ENCODE measurements at regions not wholly inside any gene's neighbourhood (a gene's known extent, or its start where the extent isn't known, plus 50 kb on each side); places are given as distances from the start of the nearest gene placed in this dataset.

DNA sequence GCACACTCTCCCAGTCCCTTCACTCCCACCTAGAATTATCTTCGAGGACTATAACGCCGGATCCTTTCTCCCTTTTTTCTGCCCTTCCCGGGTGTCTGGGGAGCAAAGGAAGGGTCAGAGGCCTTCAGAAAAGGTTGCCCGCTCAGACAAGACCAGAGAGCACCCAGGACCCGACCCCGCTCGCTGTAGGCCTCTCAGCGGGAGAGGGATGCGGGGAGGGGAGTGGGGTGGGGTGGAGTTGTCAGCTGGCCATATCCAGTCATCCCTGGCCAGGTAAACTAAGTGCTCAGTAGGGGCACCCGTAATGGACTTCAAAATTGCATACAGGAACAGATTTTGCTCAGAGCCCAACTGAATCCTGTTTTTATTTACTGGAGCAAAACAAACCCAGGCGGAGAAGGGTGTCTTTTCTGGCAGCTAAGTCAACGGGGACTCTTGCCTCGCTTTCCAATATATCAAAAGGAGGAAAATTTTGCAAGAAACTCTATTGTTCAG is 65.0 kb downstream of the NOL4 start:
- DNase-seq, result no peak

DNA sequence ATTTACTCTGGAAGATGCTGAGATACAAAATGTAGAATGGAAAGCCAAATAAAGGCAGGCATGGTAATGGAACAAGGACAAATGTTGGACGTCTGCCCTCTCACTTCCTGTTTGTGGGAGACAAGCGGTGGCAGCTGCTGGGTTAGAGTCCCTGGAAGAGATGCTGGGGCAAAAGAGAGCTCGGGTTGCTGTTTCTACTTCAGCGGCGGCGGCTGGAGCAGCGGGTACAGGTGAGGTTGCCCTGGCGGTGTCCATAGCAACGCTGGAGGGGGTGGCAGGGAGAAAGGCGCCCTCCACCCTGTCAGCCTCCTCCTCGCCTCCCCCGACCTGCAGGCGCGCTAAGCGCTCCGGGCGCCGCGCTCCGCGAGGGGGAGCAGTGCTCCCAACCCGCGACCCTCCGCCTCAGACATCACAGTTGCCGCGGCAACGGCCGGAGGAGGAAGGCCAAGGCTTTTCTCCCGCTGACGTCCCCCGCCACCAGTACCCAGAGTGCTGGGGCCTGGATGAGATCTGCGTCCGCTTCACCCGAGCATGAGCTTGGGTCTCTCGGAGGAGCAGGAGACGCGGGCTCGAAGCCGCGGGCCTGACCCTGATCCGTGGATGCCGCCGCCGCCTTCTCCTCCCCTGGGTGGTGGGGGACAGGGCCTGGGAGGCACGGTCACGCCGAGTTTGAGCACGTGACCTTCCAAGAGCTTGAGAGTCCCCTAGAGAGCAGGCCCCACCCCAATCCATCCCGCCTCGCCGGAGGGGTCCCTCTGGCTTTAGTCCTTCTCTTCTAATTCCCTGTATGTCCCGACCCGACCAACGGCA is 65.6 kb downstream of the NOL4 start:
- peak; percentile 37 for DNase-seq

DNA sequence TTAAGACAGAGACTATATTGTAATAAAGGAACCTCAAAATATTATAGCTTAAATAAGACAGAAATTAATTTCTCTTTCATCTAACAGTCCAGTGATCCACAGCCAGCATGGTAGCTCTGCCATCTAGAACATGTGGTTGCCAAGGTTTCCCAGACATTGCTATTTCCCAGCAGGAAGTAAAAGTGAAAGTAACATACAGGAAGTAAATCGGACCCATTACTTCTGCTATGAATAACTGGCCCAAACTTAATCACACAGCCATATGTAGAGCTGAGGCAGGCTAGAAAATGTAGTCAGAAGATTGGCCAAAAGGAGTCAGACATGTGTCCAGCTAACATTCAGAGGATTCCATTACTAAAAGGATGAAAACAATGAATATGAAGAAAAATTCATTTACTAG is 71.0 kb downstream of the NOL4 start:
- no peak for DNase-seq

DNA sequence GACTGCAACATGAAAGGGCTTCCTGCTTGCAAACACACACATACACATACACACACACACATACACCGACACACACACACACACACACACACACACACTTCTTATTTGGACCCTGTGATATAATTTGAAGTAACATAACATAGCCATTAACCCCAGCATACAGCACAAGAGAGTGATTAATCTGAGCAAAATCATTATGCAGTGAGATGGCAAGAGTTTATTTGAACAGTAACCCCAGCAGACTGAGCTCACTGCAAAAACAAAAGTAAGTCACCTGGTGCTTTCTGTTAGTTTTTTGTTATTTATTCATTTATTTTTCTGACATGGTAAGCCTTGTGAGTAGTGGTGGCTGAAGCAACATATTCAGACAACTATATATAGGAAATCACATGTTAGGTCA is 93.7 kb downstream of the NOL4 start:
- no peak for DNase-seq

DNA sequence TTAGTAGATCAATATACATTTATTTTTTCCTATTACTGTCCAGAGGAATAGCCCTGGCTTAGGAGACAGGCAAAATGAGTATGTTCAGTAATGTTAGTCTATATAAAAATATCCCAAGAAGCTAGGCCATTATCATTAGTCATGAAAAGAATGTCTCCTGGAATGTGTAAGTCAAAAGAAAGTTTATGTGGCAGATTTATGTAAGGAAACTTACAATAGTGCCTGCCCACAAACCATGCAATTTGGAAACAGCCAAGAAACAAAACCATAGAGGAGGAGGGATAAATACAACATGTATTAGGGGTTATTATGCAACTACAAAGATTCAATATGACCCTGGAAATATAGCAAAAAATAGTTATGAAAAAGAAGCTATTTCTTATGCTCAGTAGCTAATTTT is 96.3 kb downstream of the NOL4 start:
- DNase-seq, result no peak

DNA sequence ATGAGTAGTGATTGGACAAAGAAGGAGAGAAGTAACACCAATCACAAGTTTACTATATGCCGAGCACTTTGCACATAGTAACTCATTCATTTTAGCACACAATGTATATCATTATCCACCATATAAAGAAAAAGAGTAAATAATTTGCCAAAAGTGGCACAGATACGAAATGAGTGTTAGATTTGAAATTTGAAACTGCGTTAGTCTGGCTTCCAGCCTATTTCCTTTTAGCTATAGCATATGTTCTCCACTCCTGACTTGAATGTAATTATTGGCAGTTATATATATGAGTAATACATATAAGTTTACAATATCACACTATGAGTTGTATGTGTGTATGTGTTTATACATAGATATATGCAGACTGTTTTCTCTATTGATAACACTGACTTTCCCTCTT is 98.6 kb downstream of the NOL4 start:
- DNase-seq, result no peak

DNA sequence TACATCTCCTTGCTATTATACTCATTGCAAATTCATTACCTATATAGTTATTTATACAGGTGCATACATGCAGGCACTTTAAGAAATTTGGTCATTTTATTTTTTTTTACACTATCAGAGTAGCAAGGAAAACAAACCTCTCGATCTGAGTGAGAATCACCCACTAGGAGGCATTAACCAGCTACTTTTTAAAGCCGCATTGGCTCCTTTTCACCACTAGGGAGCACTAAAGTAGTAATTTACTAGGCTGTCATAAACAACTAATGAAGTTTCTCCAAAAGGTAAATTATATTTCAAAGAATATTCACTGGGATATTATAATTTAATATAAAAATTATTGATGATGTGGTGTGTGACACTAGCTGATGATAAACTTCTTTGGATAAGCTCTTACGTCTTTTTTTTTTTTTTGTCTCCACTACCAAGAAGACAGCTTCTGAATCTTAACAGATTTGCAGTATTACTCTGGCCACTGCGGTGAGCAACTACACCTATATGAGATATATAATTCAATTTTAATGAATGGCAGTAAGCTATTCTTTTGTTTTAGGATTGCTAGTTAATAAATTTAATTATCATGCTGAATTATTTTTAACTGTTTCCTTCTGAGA is 101.9 kb downstream of the NOL4 start:
- DNase-seq, result no peak

DNA sequence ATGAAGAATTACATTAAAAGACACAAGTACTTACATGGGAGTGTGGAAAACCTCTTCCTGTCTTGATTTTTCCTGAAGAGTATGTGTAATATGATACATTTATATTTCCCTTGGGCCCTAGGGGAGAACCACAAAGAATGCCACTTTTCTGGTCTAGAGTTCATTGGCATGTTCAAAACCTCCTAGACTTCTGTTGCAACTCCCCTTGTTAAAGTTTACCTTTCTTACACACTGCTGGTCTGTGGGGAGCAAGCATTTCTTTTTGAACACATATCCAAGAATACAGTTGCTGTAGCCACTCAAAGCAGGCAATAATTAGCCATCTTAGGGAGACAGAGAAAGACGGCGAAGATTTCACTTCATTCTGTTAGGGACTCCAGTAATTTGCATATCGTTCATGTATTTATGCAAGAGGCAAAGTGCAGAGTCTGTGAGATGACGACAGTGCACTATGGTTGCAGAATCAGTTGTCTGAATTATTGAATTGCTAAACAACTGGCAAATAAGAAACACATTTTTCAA is 103.5 kb downstream of the NOL4 start:
- DNase-seq, result peak; percentile 27

DNA sequence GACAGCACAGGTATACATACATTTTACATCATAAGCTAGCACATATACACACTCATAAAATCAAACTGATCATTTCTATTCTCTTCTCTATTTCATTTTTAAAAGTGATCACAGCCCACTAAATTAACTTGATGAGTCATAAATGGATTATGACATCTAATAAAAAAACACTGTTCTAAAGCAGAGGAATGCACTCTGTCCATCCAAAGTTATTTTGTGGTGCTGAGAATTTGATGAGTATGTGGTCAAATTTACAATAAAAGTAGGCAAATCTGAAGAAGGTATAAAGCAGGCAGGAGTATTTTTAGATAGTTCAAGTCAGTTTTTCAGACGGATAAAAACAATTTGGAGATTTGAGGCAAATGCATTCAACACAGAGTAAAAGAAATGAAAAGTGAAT is 104.4 kb downstream of the NOL4 start:
- DNase-seq, result no peak

DNA sequence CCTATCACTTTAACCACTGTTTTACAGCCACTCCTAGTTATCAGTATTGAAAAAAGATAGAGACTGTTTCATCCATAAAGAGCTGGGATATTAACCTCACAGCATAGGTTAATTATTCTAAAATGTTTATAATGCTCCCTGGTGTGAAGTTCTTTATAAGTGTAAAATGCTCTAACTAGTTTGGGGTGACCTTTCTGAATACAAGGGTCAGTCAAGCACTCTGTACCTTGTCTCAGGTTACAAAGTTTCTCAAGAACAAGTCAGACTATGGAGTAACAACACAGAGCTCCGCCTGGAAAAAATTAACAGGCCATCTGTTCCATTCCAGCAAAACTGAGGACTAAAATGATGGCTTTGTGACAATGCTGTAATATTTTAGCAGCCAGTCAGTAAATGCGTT is 107.4 kb downstream of the NOL4 start:
- no peak for DNase-seq

DNA sequence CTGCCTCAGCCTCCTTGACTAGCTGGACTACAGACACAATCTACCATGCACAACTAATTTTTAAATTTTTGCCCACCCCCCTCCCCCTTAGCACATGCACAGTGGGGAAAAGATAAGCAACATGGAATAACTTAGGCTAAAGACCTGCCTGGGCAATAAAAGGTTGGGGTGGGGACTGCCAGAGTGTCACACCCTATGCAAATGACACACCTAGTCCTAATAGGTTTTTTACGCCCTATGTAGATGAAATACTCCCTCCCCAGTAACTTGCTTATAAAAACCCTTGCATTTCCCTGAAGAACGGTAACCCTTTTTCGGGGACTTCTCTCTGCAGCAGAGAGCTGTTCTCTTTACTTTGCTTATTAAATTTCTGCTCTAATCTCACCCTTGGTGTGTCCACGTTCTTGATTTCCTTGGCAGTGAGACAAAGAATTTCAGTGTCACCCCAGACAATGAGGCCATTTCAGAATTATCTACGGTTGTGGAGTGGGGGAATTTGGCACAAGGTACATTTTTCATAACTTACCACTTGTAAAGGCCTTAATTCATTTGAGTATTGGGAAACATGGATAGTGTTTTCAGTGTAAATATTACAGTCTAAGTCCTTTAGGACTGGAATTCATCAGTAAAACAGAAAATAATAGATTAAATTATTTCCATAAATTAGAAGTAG is 109.2 kb downstream of the NOL4 start:
- no peak for DNase-seq

DNA sequence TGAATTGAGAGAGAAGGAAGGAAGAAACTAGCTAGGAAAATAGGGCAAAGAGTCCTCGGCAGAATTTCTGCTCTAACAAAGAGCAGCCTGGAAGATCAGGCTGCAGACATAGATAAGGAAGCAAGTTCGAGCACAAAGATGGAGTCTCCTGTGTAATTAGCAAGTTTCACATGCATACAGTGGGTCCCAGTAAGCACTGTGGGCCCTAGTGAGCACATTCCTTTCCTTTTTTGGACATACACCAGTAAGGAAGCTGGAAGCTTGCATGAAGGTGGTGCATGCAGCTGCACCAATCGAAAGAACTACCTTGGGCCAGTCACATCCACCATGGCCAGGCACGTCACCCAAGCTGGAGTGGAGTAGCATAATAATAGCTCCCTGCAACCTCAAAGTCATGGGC is 109.7 kb downstream of the NOL4 start:
- no peak for DNase-seq

DNA sequence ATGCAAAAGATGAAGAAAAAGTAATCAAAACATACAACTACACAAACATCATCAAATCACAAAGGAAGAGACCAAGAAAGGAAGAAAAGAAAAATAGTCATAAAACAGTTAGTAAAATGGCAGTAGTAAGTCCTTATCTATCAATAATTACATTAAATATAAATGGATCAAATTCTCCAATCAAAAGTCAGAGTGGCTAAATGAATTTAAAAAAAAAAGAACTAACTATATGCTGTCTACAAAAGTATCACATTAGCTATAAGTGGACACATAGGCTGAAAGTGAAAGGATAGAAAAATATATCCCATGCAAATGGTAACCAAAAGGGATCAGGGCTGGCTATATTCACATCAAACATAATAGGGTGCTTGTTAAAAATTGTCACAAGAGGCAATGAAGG is 116.5 kb downstream of the NOL4 start:
- DNase-seq, result no peak

DNA sequence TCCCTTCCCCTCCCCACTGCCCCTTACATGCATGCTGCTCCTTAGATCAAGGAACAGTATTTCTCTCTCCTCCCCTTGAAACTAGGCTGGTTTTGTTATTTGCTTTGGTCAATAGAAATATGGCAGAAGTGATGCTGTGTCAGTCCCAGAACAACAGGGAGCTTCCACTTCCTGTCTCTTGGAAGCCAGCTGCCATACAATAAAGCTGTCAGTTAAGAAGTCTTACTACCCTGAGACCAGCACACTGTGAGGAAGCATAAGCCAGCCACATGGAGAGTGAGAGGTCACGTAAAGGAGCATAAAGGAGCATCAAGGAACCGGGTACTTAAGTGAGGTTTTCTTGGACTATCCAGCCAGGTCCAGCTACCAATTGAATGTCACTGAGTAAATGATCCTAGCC is 126.6 kb downstream of the NOL4 start:
- DNase-seq, result no peak

DNA sequence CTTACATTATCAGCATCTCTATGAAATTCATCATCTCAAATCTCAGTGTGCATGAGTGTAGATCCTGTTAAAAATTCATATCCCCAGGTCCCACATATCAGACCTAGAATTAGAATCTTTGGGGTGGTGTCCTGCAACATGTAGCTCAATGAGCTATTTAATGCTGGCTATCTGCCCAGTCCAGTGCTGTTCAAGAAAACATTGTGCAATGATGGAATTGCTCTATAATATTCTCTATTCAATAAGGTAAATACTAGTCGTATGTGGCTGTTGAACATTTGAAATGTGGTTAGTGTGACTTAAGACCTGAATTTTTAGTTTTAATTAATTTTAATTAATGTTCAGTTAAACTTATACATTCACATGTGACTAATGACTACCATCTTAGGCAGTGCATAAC is 127.4 kb downstream of the NOL4 start:
- no peak for DNase-seq

DNA sequence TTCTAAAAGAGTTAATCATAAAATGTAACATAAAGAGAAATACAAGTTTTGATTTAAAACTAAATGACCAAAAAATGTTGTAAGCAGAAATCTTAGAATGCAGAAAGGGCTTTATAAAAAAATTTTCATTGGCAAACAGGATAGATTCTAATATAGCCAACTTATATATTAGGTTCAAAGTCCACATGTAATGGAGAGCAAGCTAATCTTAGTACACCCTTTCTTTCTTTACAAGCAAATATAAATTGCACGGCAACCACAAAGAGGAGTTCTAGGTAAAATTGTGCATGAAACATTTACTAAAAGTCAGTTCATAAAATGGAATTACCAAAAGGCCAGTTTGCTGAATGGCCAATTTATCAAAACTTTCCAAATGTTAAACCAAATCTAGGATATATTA is 130.6 kb downstream of the NOL4 start:
- DNase-seq, result no peak

DNA sequence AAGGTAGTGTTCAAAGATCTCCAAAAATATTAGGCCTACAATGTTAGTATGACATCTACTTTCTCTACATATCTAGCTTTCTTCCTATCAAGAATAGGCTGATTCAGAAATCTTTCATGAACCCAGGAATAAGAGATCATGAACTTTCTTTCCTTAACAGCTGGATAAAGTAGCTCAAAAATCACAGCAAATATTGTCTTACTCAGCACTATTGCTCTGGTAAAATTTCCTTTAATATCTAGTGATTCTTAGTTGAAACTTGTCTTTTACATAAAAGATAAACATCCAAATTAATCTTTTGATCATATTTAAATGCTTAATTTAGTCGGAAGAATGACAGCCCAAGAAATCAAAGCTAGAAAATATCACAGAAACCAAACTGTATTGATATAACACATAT is 131.9 kb downstream of the NOL4 start:
- DNase-seq, result no peak

DNA sequence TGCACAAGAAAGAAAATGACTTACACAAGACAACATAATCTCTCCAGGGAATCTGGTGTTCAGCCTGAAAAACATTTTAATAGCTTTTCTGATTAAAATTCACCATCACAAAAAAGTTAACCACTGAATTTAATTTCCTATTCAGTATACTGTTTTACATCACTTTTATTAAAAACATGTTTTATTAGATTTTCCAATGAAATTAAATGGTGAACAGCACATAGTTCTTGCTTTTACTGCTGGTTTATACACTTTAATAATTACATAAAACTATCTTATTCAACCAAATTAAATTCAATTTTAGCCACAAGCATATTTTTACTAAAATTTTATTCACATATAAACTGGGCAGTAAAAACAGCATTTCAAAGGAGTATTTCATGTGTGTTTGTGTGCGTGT is 138.3 kb downstream of the NOL4 start:
- no peak for DNase-seq

DNA sequence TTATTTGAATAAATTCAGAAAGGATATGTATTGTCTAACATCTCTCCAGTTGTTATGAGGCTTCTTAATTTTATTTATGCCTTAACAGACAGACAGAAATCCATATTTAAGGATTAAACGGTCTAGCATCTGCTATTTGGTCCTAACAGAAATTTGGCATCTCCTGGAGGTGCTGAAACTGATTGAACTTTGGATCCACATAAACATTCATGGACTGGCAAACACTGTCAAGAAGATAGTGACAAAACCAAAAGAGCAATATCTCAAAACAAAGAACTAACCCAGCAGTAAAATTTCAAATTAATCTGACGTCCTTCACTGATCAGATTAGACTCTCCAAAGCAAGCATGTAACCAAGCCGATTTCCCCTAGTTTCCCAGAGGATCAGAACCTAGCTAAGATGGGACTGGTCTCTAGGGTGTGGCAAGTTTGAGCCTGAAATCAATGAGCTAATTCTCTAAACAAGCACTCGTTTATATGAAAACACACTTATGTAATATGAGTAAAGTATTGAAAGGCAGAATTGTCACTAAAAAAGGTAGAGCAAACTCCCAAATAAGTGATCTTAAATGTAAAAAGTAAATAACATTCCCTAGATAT is 139.5 kb downstream of the NOL4 start:
- DNase-seq, result no peak

DNA sequence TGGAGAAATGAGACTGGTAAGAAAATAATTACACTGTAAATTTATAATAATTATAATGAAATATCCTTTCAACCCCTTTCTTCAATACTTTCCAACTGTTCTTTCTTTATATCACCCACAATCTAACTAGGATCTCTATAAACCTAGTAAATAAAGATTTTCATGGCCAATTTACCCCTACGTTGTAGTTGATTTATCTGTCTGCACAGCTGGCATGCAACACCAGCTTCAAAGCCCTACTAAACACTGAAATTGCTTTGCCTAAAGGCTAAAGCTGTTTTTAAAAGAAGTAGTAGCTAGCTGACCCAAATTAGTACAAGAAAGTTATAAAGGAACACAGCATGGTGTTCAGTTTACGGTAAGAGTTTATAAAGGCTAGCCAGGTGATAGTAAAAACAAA is 140.1 kb downstream of the NOL4 start:
- no peak for DNase-seq

DNA sequence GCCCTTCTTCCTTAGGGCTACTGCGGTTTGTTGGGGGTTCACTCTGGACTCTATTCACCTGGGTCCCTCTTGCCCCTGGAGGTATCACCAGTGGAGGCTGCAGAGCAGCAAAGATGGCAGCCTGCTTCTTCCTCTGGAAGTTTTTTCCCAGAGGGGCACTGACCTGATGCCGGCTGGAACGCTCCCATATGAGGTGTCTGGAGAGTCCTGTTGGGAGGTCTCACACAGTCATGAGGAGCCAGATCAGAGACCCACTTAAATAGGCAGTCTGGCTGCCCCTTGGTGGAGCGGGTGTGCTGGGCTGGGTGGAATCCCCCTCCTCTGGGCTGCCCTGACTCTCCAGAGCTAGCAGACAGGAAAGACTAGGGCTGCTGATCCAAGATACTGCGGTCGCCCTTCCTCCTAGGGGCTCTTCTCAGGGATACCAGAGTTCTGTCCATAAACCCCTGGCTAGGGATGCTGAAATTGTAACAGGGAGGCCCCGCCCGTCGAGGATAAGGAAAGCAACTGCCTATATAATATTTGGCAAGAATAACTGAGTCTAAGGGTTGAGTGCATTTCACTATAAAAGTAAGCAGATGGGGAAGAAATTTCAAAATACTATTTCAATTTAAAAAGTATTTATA is 140.7 kb downstream of the NOL4 start:
- DNase-seq, result no peak

DNA sequence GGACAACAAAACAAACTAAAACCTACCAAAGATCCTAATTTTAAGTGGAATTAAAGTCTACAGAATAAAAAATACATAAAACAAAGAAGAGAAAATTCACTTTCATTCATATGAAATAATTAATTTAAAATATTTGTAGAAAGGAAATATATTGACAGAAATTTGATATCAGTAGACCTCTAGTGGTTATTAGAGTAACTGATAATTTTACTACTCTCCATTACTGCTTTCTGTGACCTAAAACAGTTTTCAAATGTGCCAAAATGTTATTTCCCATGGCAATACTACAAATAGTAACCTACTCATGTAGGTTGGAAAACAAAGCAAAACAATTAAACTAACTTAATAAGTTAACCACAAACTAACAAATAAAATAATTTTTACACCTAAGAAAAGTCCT is 147.1 kb downstream of the NOL4 start:
- no peak for DNase-seq
